H9 (cell line): ENCODE measurements at regions not wholly inside any gene's neighbourhood (a gene's known extent, or its start where the extent isn't known, plus 50 kb on each side); places are given as distances from the start of the nearest gene placed in this dataset.

Experiments used
- DNase-seq: peaks from one replicate; pipeline ENCODE4 v3.0.0-alpha.2; 2017
- H2AFZ ChIP-seq: one replicate; pipeline ENCODE4 v1.6.1; 2013; ENCODE audit warnings: mild to moderate bottlenecking, low read length, control low read depth, moderate library complexity
- H2AK5ac ChIP-seq: 2 replicates; pipeline ENCODE4 v1.6.1; 2013; ENCODE audit warnings: low read length, control low read depth, mixed read lengths; ENCODE audit not compliant: insufficient read length
- H2BK120ac ChIP-seq: one replicate; pipeline ENCODE4 v1.6.1; 2013; ENCODE audit warnings: low read depth, mild to moderate bottlenecking, low read length, control low read depth, inconsistent platforms; ENCODE audit not compliant: poor library complexity, severe bottlenecking
- H2BK12ac ChIP-seq: 2 replicates; pipeline ENCODE4 v1.6.1; 2013; ENCODE audit warnings: low read length, control low read depth, mixed read lengths, low read depth; ENCODE audit not compliant: insufficient read length
- H2BK15ac ChIP-seq: 2 replicates; pipeline ENCODE4 v1.6.1; 2013; ENCODE audit warnings: low read depth, low read length, control low read depth
- H2BK20ac ChIP-seq: one replicate; pipeline ENCODE4 v1.6.1; 2013; ENCODE audit warnings: low read depth, mild to moderate bottlenecking, low read length, control low read depth, inconsistent platforms; ENCODE audit not compliant: poor library complexity, severe bottlenecking
- H2BK5ac ChIP-seq: 2 replicates; pipeline ENCODE4 v1.6.1; 2013; ENCODE audit warnings: low read length, control low read depth, mixed read lengths; ENCODE audit not compliant: insufficient read length
- H3K14ac ChIP-seq: 2 replicates; pipeline ENCODE4 v1.6.1; 2013; ENCODE audit warnings: low read length, control low read depth; ENCODE audit not compliant: insufficient read depth
- H3K18ac ChIP-seq: 2 replicates; pipeline ENCODE4 v1.6.1; 2013; ENCODE audit warnings: low read depth, mild to moderate bottlenecking, mixed read lengths, low read length, control low read depth; ENCODE audit not compliant: insufficient read length
- H3K23ac ChIP-seq: 2 replicates; pipeline ENCODE4 v1.6.1; 2013; ENCODE audit warnings: low read length, control low read depth, mixed read lengths, low read depth; ENCODE audit not compliant: insufficient read length
- H3K23me2 ChIP-seq: 2 replicates; pipeline ENCODE4 v1.6.1; 2013; ENCODE audit warnings: low read depth, mild to moderate bottlenecking, mixed read lengths, low read length, control low read depth; ENCODE audit not compliant: insufficient read length, poor library complexity, severe bottlenecking
- H3K27ac ChIP-seq: 2 replicates; pipeline ENCODE4 v1.5.1; 2013; ENCODE audit warnings: low read length, control low read depth, mixed read lengths, low read depth; ENCODE audit not compliant: insufficient read length
- H3K27me3 ChIP-seq: 2 replicates; pipeline ENCODE4 v1.6.1; 2013; ENCODE audit warnings: low read length, control low read depth, inconsistent platforms; ENCODE audit not compliant: insufficient read depth
- H3K4ac ChIP-seq: 2 replicates; pipeline ENCODE4 v1.6.1; 2013; ENCODE audit warnings: low read depth, mild to moderate bottlenecking, control low read depth, inconsistent platforms, low read length, moderate library complexity
- H3K4me1 ChIP-seq: 2 replicates; pipeline ENCODE4 v1.6.1; 2013; ENCODE audit warnings: low read length, control low read depth, inconsistent platforms; ENCODE audit not compliant: insufficient read depth
- H3K4me2 ChIP-seq: 2 replicates; pipeline ENCODE4 v1.6.1; 2013; ENCODE audit warnings: low read length, control low read depth, mixed read lengths; ENCODE audit not compliant: insufficient read length, insufficient read depth
- H3K56ac ChIP-seq: 2 replicates; pipeline ENCODE4 v1.6.1; 2013; ENCODE audit warnings: low read depth, mild to moderate bottlenecking, mixed read lengths, low read length, control low read depth; ENCODE audit not compliant: insufficient read length
- H3K79me1 ChIP-seq: 2 replicates; pipeline ENCODE4 v1.6.1; 2013; ENCODE audit warnings: low read depth, mild to moderate bottlenecking, moderate library complexity, low read length, control low read depth, inconsistent platforms; ENCODE audit not compliant: insufficient read depth, poor library complexity, severe bottlenecking
- H3K79me2 ChIP-seq: 2 replicates; pipeline ENCODE4 v1.6.1; 2013; ENCODE audit warnings: low read length, control low read depth, inconsistent platforms; ENCODE audit not compliant: insufficient read depth
- H3K9ac ChIP-seq: 2 replicates; pipeline ENCODE4 v1.6.1; 2013; ENCODE audit warnings: low read length, control low read depth, mixed read lengths; ENCODE audit not compliant: insufficient read length; ENCODE audit errors: extremely low read depth
- H3K9me3 ChIP-seq: one replicate; pipeline ENCODE4 v1.6.1; 2013; ENCODE audit warnings: low read depth, low read length, inconsistent platforms; ENCODE audit not compliant: control insufficient read depth
- H3T11ph ChIP-seq: one replicate; pipeline ENCODE4 v1.6.1; 2013; ENCODE audit warnings: mild to moderate bottlenecking, low read length, control low read depth, inconsistent platforms
- H4K20me1 ChIP-seq: one replicate; pipeline ENCODE4 v1.6.1; 2013; ENCODE audit not compliant: control insufficient read depth, insufficient read length, insufficient read depth
- H4K5ac ChIP-seq: 2 replicates; pipeline ENCODE4 v1.6.1; 2013; ENCODE audit warnings: low read depth, mild to moderate bottlenecking, mixed read lengths, low read length, control low read depth; ENCODE audit not compliant: insufficient read length
- H4K8ac ChIP-seq: replicated peaks from 2 replicates; pipeline ENCODE4 v1.6.1; 2013; ENCODE audit warnings: low read length, control low read depth, mixed read lengths, low read depth; ENCODE audit not compliant: insufficient read length
- H4K91ac ChIP-seq: 2 replicates; pipeline ENCODE4 v1.6.1; 2013; ENCODE audit warnings: low read depth, mild to moderate bottlenecking, moderate library complexity, mixed read lengths, low read length, control low read depth; ENCODE audit not compliant: insufficient read length
- H3K27ac Mint-ChIP-seq, 3 experiments: 2 replicates in 2 of 3; 3 replicates in 1 of 3; pipeline ENCODE4 v1.8.0; 2020 to 2021; ENCODE audit warnings: mixed read lengths in 3 of 3, mild to moderate bottlenecking in 1 of 3, moderate library complexity in 1 of 3
- H3K27me3 Mint-ChIP-seq: 2 replicates; pipeline ENCODE4 v1.8.0; 2021; ENCODE audit warnings: low read depth, mild to moderate bottlenecking, moderate library complexity, mixed read lengths
- H3K36me3 Mint-ChIP-seq, 3 experiments: 2 replicates in 2 of 3; 3 replicates in 1 of 3; pipeline ENCODE4 v1.8.0; 2020 to 2021; ENCODE audit warnings: low read depth in 3 of 3, mixed read lengths in 3 of 3; ENCODE audit not compliant: insufficient read depth in 1 of 3
- H3K4me1 Mint-ChIP-seq, 2 experiments: 2 replicates each; pipeline ENCODE4 v1.8.0; 2020; ENCODE audit warnings: mixed read lengths in 2 of 2
- H3K4me3 Mint-ChIP-seq, 2 experiments: 2 replicates in 1 of 2; 3 replicates in 1 of 2; pipeline ENCODE4 v1.8.0; 2020 to 2021; ENCODE audit warnings: mild to moderate bottlenecking in 2 of 2, mixed read lengths in 2 of 2, moderate library complexity in 1 of 2
- H3K9me3 Mint-ChIP-seq, 2 experiments: 2 replicates in 1 of 2; 3 replicates in 1 of 2; pipeline ENCODE4 v1.8.0; 2020; ENCODE audit warnings: mild to moderate bottlenecking in 2 of 2, mixed read lengths in 2 of 2, moderate library complexity in 1 of 2
- whole genome bisulfite sequencing: extraction: QIAGEN DNeasy Blood & Tissue Kit; methylation state at CpG from one replicate; pipeline ENCODE4 v1.1.7; 2013; ENCODE audit warnings: missing lambda C conversion rate, low lambda C conversion rate, mixed read lengths; ENCODE audit not compliant: insufficient read length; ENCODE audit errors: extremely low coverage; 5-methylcytosine and 5-hydroxymethylcytosine counted together
- TF ChIP-seq, protein P1 (sequence below): fragments of 200-600 bp; sonication (generic); conservative IDR thresholded peaks from 3 replicates; pipeline ENCODE4 v1.8.0; 2021; ENCODE audit warnings: antibody characterized with exemption, mild to moderate bottlenecking

DNA sequence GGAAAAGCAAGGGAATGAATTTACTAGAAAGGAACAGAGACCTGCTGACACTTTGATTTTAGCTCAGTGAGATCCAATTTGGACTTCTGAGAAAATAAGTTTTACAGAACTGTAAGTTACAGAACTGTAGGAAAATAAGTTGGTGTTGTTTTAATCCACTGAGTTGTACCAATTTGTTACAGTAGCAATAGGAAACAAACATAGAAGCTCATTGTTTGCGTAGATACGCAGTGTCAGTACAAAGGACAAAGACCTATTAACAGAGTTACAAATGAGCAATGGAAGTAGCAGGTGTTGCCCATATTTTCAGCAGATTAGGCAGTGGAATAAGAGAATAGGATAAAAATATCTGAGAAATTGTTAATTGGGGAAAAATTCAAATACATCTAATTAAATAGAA, 385.8 kb upstream of the CNTN6 start:
- Histone ChIP-seq H4K20me1 (no peaks in the 10 kb centered on the region), H2BK20ac (no peak overlapping the region), H3K18ac (no peak overlapping the region), H2BK12ac (no peak overlapping the region), H3K9me3 (no peaks in the 10 kb centered on the region), H4K5ac (no peak overlapping the region), H3K23me2 (no peaks in the 10 kb centered on the region), H3K9ac (no peak overlapping the region), H4K91ac (no peak overlapping the region), H3K23ac (no peak overlapping the region), H3K4ac (no peak overlapping the region), H3K4me1 (no peaks in the 10 kb centered on the region), H2BK120ac (no peak overlapping the region), H3K79me2 (no peaks in the 10 kb centered on the region), H3K79me1 (no peaks in the 10 kb centered on the region), H3K14ac (no peak overlapping the region), H4K8ac (no peak overlapping the region), H3K27me3 (no peaks in the 10 kb centered on the region), H2BK5ac (no peak overlapping the region), H2AK5ac (no peak overlapping the region), H3K56ac (no peak overlapping the region), H3K4me2 (no peak overlapping the region), H2BK15ac (no peak overlapping the region), H3K27ac (no peak overlapping the region), H3T11ph (no peak overlapping the region), H2AFZ (no peak overlapping the region)
- H3K27ac Mint-ChIP-seq, result no peak overlapping the region
- H3K36me3 Mint-ChIP-seq, result peaks cover 0 to 3% (median 0%) of the 10 kb centered on the region in 3 experiments; a peak in 2 of 7 replicates
- H3K27me3 Mint-ChIP-seq, result no peaks in the 10 kb centered on the region; the same call in 1 of the 2 replicates
- WGBS, result no CpG with 5 or more reads among the region's 2 CpGs
- no peaks in the 10 kb centered on the region for H3K4me1 Mint-ChIP-seq
- DNase-seq, result no peak
- TF ChIP-seq, protein P1, sequence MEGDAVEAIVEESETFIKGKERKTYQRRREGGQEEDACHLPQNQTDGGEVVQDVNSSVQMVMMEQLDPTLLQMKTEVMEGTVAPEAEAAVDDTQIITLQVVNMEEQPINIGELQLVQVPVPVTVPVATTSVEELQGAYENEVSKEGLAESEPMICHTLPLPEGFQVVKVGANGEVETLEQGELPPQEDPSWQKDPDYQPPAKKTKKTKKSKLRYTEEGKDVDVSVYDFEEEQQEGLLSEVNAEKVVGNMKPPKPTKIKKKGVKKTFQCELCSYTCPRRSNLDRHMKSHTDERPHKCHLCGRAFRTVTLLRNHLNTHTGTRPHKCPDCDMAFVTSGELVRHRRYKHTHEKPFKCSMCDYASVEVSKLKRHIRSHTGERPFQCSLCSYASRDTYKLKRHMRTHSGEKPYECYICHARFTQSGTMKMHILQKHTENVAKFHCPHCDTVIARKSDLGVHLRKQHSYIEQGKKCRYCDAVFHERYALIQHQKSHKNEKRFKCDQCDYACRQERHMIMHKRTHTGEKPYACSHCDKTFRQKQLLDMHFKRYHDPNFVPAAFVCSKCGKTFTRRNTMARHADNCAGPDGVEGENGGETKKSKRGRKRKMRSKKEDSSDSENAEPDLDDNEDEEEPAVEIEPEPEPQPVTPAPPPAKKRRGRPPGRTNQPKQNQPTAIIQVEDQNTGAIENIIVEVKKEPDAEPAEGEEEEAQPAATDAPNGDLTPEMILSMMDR, result no peak
- H3K9me3 Mint-ChIP-seq, result no peaks in the 10 kb centered on the region
- H3K4me3 Mint-ChIP-seq, result no peak overlapping the region
